Ovary (tissue), 3 donors: ENCODE measurements at regions not wholly inside any gene's neighbourhood (a gene's known extent, or its start where the extent isn't known, plus 50 kb on each side); places are given as distances from the start of the nearest gene placed in this dataset.

ENCODE experiments used
- EP300 ChIP-seq: sonication (generic); formaldehyde crosslinking; IDR thresholded peaks from one replicate; pipeline ENCODE4 v1.6.1; 2017; ENCODE audit warnings: antibody characterized with exemption
- TF ChIP-seq, protein P1 (sequence below), 3 donors: fragments of 450-650 bp in 2 of 3; fragments of 200-600 bp in 1 of 3; IDR thresholded peaks; one replicate each; pipeline versions ENCODE4 v1.5.1 to v1.8.0; 2016 to 2022; ENCODE audit warnings: antibody characterized with exemption in 3 of 3, mild to moderate bottlenecking in 1 of 3
- donor health status: DM: no; HTN: no; CAD: no.

DNA sequence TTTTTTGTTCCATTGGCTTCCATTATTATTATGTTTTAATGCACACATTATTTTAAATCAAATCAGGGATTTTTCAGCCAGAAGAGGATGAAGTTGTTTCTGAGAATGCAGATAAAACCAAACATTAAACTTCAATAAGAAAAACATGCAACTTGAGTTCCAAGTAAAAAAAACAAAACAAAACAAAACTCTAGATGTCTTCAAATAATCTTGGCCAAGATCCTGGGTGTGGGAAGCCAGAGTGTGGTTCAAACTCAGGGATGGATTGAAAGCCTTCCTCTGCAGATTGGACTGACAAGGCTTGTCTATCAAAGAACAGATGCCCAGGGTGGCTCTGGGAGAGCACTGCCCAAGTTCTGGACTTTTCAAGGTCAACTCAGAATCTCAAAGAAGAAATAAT lies 134.1 kb downstream of the LCA5 start:
- no peak for TF ChIP-seq EP300
- TF ChIP-seq, protein P1, sequence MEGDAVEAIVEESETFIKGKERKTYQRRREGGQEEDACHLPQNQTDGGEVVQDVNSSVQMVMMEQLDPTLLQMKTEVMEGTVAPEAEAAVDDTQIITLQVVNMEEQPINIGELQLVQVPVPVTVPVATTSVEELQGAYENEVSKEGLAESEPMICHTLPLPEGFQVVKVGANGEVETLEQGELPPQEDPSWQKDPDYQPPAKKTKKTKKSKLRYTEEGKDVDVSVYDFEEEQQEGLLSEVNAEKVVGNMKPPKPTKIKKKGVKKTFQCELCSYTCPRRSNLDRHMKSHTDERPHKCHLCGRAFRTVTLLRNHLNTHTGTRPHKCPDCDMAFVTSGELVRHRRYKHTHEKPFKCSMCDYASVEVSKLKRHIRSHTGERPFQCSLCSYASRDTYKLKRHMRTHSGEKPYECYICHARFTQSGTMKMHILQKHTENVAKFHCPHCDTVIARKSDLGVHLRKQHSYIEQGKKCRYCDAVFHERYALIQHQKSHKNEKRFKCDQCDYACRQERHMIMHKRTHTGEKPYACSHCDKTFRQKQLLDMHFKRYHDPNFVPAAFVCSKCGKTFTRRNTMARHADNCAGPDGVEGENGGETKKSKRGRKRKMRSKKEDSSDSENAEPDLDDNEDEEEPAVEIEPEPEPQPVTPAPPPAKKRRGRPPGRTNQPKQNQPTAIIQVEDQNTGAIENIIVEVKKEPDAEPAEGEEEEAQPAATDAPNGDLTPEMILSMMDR (IDR thresholded peaks at IDR 0.05) = no peak
